A673 (cell line): ENCODE measurements at regions not wholly inside any gene's neighbourhood (a gene's known extent, or its start where the extent isn't known, plus 50 kb on each side); places are given as distances from the start of the nearest gene placed in this dataset.

Experiments used
- BruUV-seq: library from RNA; stranded (reverse); fragments of 400-500 nt; replicated peaks from 2 replicates; lab custom pipeline; 2021; lab: Mats Ljungman, UMichigan
- CTCF ChIA-PET: fragments of 300-600 bp; sonication (Branson Sonifier 250); formaldehyde crosslinking; loops from one replicate; lab custom pipeline; 2022; ENCODE audit warnings: antibody characterized with exemption; lab: Charles Lee
- POLR2A ChIA-PET: fragments of 300-600 bp; sonication (Branson Sonifier 250); formaldehyde crosslinking; loops from one replicate; lab custom pipeline; 2022; ENCODE audit warnings: antibody characterized with exemption; ENCODE audit not compliant: low non-redundant PET; lab: Charles Lee
- DNase-seq: peaks from one replicate; pipeline ENCODE4 v3.0.0-alpha.2; 2015; ENCODE audit warnings: low spot score
- H3K27ac ChIP-seq: fragments of 200-600 bp; sonication (generic); 2 replicates; pipeline ENCODE4 v1.5.1; 2016; ENCODE audit warnings: mixed run types, low read depth, mild to moderate bottlenecking, mixed read lengths, antibody characterized with exemption, low read length; ENCODE audit not compliant: poor library complexity, severe bottlenecking
- H3K27me3 ChIP-seq: fragments of 200-600 bp; sonication (generic); replicated peaks from 2 replicates; pipeline ENCODE4 v1.6.1; 2017; ENCODE audit warnings: mixed run types, low read depth, mild to moderate bottlenecking, mixed read lengths, antibody characterized with exemption, low read length; ENCODE audit not compliant: insufficient read depth, poor library complexity
- H3K36me3 ChIP-seq: fragments of 200-600 bp; sonication (generic); 2 replicates; pipeline ENCODE4 v1.6.1; 2016; ENCODE audit warnings: mixed run types, mild to moderate bottlenecking, mixed read lengths, antibody characterized with exemption, low read length; ENCODE audit not compliant: insufficient read depth, poor library complexity, severe bottlenecking
- H3K4me1 ChIP-seq: fragments of 200-600 bp; sonication (generic); 2 replicates; pipeline ENCODE4 v1.6.1; 2017; ENCODE audit warnings: mixed run types, mild to moderate bottlenecking, mixed read lengths, antibody characterized with exemption, low read length; ENCODE audit not compliant: insufficient read depth, poor library complexity, severe bottlenecking
- H3K4me3 ChIP-seq: fragments of 200-600 bp; sonication (generic); 2 replicates; pipeline ENCODE4 v1.5.1; 2016; ENCODE audit warnings: low read depth, mixed run types, mild to moderate bottlenecking, mixed read lengths, low read length; ENCODE audit not compliant: poor library complexity, severe bottlenecking
- H3K9me3 ChIP-seq: fragments of 200-600 bp; sonication (generic); 2 replicates; pipeline ENCODE4 v1.6.1; 2016; ENCODE audit warnings: mixed run types, low read depth, mild to moderate bottlenecking, mixed read lengths, antibody characterized with exemption, low read length; ENCODE audit not compliant: poor library complexity, severe bottlenecking
- CTCF ChIP-seq: fragments of 300-800, 200-600 bp; sonication (generic); conservative IDR thresholded peaks from 2 replicates; pipeline ENCODE4 v1.5.1; 2017; ENCODE audit warnings: low read depth, mild to moderate bottlenecking, antibody characterized with exemption, low read length, moderate library complexity, mixed read lengths
- EZH2 ChIP-seq: fragments of 200-600 bp; sonication (generic); IDR thresholded peaks from 2 replicates; pipeline ENCODE4 v1.6.1; 2017; ENCODE audit warnings: borderline replicate concordance, low read depth, mild to moderate bottlenecking, mixed read lengths, antibody characterized with exemption, low read length; ENCODE audit not compliant: poor library complexity, severe bottlenecking
- intact Hi-C: fragments of 100-400 bp; cut with micrococcal nuclease; formaldehyde crosslinking; loops from one replicate; pipeline ENCODE4 v1.10.0; 2022; ENCODE audit not compliant: unreplicated experiment

GRCh38 chr7:51521054-51521453 is 204.4 kb upstream of the COBL start:
- H3K36me3 ChIP-seq, result no peaks in the 10 kb centered on the region
- TF ChIP-seq CTCF (no peak), EZH2 (no peak)
- DNase-seq, result no peak
- peaks cover 52% of the 10 kb centered on the region for H3K9me3 ChIP-seq
- POLR2A ChIA-PET, result no interaction called here
- no peak overlapping the region for H3K27ac ChIP-seq
- intact Hi-C loops, result no loop called here
- no peak overlapping the region for H3K4me3 ChIP-seq
- no peaks in the 10 kb centered on the region for H3K27me3 ChIP-seq
- BruUV-seq, result no TSS peak
- H3K4me1 ChIP-seq, result no peaks in the 10 kb centered on the region
- CTCF ChIA-PET, result no interaction called here

GRCh38 chr7:51518646-51519045 is 202.0 kb upstream of the COBL start:
- H3K4me1 ChIP-seq, result no peaks in the 10 kb centered on the region
- BruUV-seq, result no TSS peak
- H3K27me3 ChIP-seq, result no peaks in the 10 kb centered on the region
- intact Hi-C loops, result no loop called here
- ChIA-PET CTCF (no interaction called here), POLR2A (no interaction called here)
- H3K4me3 ChIP-seq, result no peak overlapping the region
- no peaks in the 10 kb centered on the region for H3K36me3 ChIP-seq
- DNase-seq, result no peak
- peaks cover 37% of the 10 kb centered on the region for H3K9me3 ChIP-seq
- no peak for TF ChIP-seq CTCF
- no peak for TF ChIP-seq EZH2
- no peak overlapping the region for H3K27ac ChIP-seq

- Histone ChIP-seq H3K27ac (no peak overlapping the region), H3K9me3 (peaks cover 41% of the 10 kb centered on the region), H3K4me3 (no peak overlapping the region), H3K27me3 (no peaks in the 10 kb centered on the region), H3K36me3 (no peaks in the 10 kb centered on the region), H3K4me1 (no peaks in the 10 kb centered on the region)
- no peak for DNase-seq
- TF ChIP-seq CTCF, result no peak
- no TSS peak for BruUV-seq
- ChIA-PET POLR2A (no interaction called here), CTCF (no interaction called here)
- intact Hi-C loops, result no loop called here
These were observed 200.6 kb upstream of the COBL start for GRCh38 chr7:51517187-51517586.
